ENCODE measurements at regions not wholly inside any gene's neighbourhood (a gene's known extent, or its start where the extent isn't known, plus 50 kb on each side); places are given as distances from the start of the nearest gene placed in this dataset.

DNA sequence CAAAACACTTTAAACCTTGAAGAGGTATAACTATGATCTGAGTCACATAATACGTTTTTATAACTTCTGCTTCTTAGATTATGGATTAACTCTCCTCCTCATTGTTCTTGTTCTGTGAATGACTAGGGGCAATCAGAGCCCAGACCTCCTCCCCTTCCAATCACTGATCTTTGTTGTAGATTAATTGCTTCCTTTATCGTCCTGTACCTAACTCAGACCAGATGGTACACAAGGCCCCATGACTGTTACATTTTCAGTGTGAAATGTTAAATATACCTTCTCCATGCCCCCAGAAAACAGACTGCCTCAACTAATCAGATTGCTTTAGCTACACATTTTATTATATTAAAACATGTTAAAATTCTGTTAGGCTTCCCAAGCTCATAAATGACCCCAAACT lies 211.7 kb downstream of the RNF152 start:
- POLR2A ChIA-PET: no interaction called here
- CTCF ChIA-PET: no interaction called here

DNA sequence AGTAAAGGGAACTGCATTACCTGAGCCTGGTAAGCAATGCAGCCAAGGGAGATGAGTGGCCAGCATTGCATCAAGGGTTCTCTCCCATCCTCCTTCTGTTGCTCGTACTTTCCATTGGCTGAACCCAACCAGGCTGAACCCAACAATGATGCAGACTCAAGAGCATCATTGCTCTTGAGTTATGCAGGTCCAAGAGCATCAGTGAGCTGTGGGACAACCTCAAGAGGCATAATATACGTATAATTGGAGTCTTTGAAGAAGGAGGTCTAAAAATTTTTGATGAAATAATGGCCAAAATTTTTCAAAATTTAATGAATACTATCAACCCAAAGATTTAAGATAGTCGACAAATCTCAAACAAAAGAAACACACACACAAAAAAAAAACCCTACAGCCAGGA lies 213.0 kb downstream of the RNF152 start:
- CTCF ChIA-PET: no interaction called here
- POLR2A ChIA-PET: no interaction called here

DNA sequence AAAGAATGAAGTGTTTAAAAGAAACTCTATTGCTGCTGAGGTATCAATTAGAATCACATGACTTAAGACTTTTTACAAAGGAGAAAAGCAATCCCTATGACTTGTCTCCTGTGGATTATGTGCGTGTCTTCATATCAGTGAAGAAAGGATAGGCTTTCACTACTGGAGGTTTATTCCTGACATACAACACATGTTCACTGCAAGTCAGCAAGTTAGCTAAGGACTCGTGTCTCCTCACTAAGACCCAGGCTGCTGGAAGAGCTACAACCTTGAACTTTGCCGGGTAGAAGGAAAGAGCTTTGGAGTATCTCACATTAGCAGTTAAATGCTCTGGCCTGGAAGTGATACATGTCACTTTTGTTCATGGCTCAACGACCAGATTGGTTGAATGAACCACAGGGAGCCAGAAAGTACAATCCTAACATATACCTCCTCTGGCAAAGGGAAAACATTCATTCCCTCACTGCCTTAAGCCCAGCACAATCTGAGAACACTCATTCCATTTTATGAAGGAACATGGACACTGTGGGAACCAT lies 215.3 kb downstream of the RNF152 start:
- POLR2A ChIA-PET: no interaction called here
- CTCF ChIA-PET: no interaction called here

DNA sequence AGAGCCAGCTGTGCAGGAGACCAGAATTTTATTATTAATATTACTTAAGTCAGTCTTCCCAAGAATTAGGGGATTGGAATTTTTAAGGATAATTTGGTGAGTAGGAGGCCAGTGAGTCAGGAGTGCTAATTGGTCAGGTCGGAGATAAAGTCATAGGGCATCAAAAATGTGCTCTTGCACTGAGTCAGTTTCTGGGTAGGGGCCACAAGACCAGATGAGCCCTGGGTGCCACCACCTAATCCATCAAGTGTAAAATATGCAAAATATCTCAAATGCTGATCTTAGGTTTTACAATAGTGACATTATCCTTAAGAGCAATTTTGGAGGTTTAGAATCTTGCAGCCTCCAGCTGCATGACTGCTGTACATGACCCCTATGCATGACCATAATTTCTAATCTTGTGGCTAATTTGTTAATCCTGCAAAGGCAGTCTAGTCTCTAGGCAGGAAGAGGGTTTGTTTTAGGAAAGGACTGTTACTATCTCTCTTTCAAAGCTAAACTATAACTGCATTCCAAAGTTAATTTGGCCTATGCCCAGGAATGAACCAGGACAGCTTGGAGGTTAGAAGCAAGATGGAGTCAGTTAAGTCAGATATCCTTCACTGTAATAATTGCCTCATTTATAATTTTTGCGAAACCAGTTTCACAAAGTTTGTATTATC lies 215.9 kb downstream of the RNF152 start:
- CTCF ChIA-PET: no interaction called here
- POLR2A ChIA-PET: no interaction called here

DNA sequence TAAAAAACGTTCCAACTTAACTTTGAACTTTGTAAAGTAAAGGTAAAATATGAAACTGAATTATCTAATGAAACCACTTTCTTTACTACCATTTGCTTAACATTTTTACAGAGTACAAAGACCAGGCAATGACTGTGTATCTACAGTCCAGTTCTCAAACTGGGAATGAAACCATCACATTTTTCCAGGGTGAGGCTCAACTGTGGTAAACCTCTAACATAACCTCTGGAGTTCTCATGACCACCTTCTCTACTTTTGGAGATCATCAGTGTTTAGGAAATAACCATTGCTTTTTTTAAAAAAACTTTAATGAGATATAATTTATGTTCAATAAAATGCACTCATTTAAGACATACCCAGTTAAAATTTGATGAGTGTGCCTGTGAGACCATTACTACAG lies 223.5 kb downstream of the RNF152 start:
- POLR2A ChIA-PET: no interaction called here
- CTCF ChIA-PET: no interaction called here

DNA sequence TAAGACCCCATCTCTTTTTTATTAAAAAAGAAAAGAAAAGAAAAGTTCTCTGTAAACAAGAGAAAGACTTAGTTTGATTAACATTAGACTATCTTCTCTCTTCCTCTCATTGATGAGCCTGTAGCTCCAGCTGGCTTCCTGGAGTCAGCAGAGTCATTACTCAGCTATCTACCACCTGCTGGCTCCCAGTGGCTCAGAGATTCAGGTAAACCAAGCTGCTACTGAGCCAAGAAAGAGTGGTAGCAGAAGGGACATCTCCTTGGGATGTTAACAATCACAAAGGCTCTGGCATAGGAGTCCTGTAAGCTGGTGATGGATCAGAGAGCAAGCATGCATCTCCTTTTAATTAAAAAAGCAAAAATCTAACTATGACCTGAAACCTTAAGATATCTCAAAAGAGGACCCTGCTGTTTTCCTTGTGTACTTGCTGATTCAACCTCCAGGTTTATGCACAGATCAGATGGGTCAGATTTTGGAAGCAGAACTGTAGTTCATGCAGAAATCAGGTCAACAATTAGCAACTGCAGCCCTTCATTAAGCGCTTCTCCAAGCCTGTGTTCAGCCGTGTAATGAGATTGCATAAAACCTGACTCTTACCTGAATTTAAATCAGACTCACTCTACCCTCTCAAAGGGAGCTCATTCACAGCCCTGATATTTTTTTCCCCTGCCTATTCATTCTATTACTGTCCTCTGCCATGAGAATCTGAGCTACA lies 225.8 kb downstream of the RNF152 start:
- CTCF ChIA-PET: no interaction called here
- POLR2A ChIA-PET: no interaction called here

DNA sequence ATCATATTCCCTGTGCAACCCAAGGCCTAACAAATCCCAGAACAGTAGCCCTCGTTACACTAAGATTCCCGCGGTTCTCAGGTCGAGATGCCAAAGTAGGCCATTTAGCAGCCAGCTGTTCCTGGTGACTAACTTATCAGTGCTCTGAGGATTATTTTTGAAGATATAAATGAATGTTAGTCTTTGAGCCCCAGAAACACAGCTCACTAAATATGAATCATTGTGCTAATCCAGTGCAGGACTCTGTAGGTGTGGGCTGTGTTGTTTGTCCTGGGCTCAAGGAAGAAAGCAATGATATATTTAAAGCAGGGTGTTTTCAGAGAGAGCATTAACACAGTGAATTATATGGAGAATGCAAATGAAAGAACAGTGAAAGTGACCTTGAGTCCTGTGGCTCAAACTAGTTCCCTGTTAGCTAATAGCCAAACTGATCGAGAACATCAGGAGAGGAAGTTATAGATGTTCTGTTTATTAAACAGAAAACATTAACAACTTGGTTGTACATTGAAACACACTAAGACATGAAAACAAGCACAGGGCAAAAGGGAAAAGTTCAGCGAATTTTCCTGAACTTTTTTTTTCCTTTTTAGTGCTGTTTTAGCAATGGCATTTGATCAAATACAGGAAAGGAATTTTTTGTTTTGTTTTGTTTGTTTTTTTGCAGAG lies 228.3 kb downstream of the RNF152 start:
- ChIA-PET CTCF (no interaction called here), POLR2A (interaction anchor here (1.1 kb wide), 1 partner anchor 24 kb away, joined by 3 read pairs; no protein-coding TSS in a partner anchor)

DNA sequence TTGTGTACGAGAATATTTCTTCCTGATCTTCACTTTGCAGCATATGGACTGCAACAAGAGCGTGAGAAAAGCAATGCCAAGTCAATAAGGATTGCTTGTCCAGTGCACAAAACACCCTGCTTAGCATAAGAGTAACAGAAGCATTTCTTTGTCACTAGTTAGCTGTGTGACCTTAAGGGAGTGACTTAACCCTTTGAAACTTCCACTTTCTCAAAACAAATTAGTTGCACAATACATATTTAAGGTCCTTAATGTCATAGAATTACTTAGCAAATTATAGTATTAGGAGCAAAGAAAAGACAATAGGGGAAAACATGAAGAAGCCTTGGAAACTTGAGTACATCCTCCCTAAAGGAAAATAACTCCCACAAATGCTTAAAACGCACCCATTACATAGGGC lies 230.1 kb downstream of the RNF152 start:
- CTCF ChIA-PET: no interaction called here
- POLR2A ChIA-PET: no interaction called here

DNA sequence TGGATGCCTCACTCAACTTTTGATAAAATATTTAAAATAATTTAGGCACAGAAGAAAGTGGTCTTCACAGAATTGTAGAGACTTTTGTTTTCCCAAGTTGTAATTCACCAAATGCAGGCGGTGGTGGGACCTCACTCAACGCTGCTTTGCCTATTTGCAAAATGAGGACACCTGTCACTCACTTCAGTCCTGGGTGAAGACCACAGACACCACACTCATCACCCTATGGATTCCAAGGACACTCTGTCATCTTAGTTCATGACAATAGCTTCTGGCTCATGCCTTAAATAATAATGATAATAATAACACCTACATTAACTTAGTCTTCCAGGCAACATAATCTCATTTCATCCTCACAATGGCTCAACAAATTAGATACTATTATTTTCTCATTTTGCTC lies 234.4 kb downstream of the RNF152 start:
- POLR2A ChIA-PET: no interaction called here
- CTCF ChIA-PET: no interaction called here

DNA sequence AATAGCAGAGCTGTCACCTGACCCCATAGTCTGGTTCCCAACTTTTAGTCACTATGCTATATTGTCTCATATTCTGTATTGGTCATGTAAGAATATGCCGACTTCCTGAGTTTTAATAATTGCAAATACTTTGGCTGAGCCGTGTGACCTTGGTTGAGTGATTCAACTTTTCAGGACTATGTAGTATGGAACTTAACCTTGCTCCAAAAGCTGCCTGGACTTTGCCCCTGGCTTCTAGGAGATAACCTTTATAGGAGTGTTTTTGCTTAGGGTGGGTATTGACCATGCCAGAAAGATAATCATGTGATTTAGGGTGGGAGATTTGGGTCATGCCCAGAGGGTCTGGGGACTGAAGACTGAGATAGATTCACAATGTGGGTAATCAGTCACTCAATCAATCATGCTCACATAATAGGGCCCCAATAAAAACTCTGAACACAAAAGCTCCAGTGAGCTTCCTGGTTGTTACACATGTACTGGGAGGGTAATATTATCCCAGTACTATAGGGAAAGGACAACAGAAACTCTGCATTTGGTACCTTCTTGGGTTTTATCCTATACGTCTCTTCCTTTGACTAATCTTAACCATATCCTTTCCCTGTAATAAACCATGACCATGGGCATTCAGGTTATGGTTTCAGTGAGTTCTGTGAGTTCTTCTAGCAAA lies 235.6 kb downstream of the RNF152 start:
- ChIA-PET CTCF (no interaction called here), POLR2A (no interaction called here)

DNA sequence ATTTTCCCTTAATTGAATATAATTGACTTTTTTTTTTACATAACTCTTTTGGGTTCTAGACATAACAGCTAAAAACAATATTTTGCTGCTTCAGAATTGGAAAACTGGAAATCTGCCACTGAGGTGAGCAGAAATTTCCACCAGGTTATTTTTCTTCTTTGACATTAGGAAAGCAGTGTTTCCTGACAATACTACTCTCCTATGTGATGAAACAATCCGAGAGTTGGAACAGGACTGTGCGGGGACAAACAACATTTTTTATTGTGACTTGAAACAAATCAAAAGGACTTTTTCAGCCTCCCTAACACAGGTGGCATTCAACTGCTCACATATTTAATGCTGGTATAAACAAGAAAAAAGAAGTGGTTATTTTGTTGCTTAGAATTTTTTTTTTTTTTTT lies 237.2 kb downstream of the RNF152 start:
- POLR2A ChIA-PET: interaction anchor here (0.7 kb wide), 1 partner anchor 335 kb away, joined by 4 read pairs; no protein-coding TSS in a partner anchor
- CTCF ChIA-PET: no interaction called here

DNA sequence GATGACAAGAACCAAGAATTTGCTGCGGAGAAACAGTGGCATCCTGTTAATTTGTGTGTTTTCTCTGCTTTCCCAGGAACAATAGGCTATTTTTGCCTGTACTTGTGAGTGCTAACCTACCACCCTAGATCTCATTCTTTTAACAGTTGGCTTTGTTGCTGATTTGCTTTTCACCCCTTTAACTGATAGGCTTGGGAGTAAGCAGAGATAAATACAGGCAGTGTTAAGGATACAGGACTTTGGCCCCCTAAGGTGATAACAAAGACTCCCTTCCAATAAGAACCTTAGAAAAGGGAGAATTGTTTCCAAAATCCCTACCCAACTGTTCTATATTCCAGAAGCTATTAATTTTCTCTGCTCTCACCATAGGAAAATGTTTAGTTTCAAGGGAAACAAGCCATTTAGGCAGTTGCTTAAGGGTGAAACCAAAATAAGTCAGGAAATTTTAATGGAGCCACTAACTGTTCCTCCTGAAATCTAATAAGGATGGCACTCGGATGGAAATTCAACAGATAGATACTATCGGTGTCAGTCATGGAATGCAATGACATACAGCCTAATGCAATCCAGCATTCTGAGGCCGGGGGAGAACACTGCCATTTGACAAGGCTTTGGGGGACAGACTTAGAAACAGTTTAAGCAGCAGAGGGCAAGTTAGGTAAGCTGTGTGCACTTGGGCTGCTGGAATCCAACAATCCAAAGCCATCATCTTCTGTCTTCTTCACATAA lies 238.8 kb downstream of the RNF152 start:
- ChIA-PET CTCF (no interaction called here), POLR2A (no interaction called here)

DNA sequence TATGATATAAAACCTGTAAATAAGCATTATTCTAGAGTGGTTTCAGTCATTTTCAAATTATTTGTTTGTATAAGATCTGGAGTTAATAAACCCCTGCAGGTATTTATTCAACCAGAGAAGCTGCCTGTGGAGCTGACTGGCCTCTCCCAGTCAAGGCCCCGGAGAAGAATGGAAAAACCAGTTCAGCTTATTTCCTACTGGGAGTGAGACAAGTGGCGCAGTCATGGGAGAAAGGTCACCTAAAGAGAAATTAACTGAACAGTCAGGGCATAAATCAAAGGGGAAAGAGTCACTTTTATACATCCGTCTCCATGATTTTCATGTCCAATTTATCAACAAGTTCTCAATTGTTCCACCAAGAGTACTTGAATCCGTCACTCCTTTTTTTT lies 240.9 kb downstream of the RNF152 start:
- ChIA-PET POLR2A (no interaction called here), CTCF (no interaction called here)

DNA sequence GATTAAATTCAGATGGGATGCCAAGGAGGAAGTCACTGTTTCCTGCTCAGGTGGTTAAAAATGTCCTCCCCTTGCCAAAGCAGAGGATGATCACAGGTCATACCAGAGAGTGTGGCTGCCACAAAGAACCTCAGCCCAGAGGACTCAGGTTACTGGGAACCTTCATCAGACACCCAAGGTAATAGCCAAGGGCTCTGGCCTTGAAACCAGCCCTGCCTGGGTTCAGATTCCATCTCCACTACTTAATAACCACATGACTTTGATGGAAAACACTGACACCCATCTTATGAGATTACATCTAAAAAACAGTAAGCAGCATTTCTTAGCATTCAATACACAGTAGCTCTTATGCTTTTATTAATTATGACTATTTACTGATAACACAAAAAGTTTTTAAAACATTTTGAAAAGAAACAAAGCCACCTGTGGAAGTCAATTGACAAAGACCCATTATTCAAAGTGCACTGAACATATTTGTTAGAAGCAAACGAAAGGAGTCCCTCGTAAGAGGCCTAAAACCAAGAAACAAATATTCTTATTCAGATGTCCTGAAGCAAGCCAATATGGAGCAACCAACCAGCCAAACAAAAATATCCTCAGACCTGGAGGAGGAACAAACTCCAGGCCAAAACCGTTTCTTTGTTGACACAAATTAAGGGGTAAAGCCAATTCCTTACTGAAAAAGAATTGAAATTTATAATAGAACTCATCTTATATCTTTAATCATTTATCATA lies 241.5 kb downstream of the RNF152 start:
- POLR2A ChIA-PET: no interaction called here
- CTCF ChIA-PET: no interaction called here

DNA sequence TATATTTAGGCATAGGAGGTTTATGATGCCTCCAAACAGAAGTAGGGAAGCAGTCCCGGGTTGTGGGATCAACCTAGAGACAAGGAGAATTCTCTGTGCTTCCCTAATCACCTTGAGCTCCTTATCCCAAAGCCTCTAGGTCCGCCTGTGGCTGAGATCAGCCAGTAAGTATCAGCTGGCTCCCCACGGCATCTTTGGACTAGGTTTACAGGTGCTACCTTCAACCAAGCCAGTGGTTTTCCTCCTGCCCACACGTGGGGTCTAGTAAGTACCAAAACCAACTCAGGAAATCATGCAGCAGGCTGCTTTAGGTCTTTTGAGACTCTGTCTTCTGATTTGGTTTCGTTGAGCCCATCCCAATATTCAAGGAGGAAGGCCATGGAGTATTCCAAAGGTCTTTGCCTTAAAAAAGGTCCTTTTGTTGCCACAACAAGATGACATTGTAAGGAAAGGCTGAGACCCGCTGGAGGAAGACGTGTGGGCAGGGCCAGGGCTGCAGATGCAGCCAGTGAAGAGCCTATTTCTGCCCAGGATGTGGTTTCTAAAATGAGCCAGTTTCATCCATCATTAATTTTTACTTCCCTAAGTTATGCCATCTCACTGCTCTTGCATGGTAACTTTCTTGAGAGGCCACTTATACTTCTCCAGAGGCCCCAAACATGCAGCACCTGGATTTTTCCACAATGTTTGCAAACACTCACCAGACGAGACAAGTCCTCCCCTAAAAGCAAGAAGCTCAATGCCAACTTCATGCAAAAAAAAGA lies 248.7 kb downstream of the RNF152 start:
- ChIA-PET CTCF (no interaction called here), POLR2A (no interaction called here)

DNA sequence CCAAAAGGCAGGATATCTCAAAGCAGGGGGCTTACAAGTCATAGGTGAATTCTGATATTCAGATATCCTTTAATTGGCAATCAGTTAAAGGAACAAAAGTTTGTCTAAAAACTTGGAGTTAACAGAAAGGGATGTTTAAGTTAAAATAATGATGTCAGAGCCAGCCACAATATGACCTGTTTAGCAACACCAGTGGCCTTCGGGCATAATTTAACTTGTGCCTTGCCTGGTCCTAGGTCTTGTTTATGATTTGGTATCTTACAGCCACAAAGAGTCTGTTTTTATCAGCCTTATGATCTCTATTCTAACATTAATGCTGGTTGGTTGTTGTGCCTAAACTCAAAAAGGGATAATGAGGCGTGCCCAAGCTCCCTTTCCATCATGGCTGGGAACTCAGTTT lies 252.9 kb downstream of the RNF152 start:
- POLR2A ChIA-PET: no interaction called here
- CTCF ChIA-PET: no interaction called here

DNA sequence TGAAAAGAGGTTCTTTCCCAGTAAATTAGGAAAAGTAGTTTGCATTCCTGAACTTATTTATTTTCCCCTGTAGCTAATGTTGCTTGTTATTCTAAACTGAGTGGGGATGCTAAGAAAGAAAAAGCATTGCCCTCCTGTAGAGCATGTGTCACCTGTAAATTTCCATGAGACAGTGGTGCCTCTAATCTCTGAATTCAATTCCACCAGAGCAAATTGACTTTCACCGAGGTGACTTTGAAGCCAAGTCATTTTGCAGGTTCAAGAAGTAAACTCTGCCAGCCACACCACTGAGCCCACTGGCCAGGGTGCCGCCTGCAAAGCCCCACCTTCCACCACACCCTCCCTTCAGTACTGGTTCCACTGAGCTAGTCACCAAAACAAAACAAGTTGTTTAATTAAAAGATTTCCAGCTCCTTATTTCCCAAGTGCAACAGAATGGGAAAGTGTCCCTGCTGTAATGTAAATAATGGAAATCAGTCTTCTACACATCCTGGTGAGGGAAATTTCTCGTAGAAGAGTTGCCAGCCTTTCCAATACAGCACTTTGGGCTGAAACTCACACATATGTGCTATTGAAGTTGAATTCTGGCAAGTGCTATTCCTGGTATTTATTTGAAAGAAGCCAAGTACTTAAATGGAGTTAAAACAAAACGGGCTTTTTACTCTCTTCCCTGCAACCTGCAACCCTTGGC lies 254.8 kb downstream of the RNF152 start:
- ChIA-PET POLR2A (no interaction called here), CTCF (no interaction called here)

DNA sequence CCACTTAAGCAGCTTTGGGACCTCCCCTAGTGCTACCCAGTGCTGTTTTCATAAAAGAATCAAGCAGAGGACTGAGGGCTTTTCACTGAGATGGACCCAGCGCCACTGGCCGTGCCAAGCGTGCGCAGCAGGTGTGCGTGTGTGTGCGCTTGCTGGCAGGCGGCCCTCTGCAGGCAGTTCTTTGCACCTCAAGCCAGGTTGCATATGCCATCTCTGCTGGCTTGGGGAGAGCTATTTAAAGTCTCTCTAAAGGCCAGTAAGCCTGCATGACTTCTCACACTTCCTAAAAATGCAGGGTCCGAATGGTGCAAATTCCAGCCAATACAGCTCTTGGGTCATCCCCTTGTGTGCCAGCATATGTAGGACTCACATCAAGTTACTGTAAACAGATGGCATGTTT lies 255.5 kb downstream of the RNF152 start:
- CTCF ChIA-PET: no interaction called here
- POLR2A ChIA-PET: no interaction called here

Data from activated CD8-positive, alpha-beta memory T cell treated with anti-CD3 and anti-CD28 coated beads for 36 hours (primary cell).